Gastrocnemius medialis (tissue), 4 donors: ENCODE measurements at regions not wholly inside any gene's neighbourhood (a gene's known extent, or its start where the extent isn't known, plus 50 kb on each side); places are given as distances from the start of the nearest gene placed in this dataset.

ENCODE experiments used
- POLR2A ChIP-seq, 2 donors: fragments of 450-650 bp; IDR thresholded peaks; one replicate each; pipeline ENCODE4 v1.6.1; 2017; ENCODE audit warnings: antibody characterized with exemption in 2 of 2, mild to moderate bottlenecking in 2 of 2, moderate library complexity in 2 of 2
- TF ChIP-seq, protein P1 (sequence below), 5 experiments: fragments of 450-650 bp in 3 of 5; fragments of 200-600 bp in 2 of 5; sonication (generic) in 2 of 5; IDR thresholded peaks in 4 of 5; conservative IDR thresholded peaks in 1 of 5; 1 replicate in 4 of 5; 2 replicates in 1 of 5; pipeline ENCODE4 v1.5.1; 2016 to 2019; ENCODE audit warnings: antibody characterized with exemption in 5 of 5, mild to moderate bottlenecking in 3 of 5, moderate library complexity in 3 of 5

DNA sequence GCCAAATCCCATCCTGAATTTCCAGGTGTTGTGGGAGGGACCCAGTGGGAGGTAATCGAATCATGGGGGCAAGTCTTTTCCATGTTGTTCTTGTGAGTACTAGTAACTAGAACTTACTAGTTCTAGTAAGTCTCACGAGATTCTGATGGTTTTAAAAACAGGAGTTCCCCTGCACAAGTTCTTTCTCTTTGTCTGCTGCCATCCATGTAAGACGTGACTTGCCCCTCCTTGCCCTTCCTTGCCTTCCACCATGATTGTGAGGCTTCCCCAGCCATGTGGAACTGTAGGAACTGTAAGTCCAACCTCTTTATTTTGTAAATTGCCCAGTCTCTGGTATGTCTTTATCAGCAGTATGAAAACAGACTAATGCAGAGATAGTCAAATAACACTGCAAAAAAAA, 122.7 kb upstream of the BEND6 start:
- TF ChIP-seq, protein P1, sequence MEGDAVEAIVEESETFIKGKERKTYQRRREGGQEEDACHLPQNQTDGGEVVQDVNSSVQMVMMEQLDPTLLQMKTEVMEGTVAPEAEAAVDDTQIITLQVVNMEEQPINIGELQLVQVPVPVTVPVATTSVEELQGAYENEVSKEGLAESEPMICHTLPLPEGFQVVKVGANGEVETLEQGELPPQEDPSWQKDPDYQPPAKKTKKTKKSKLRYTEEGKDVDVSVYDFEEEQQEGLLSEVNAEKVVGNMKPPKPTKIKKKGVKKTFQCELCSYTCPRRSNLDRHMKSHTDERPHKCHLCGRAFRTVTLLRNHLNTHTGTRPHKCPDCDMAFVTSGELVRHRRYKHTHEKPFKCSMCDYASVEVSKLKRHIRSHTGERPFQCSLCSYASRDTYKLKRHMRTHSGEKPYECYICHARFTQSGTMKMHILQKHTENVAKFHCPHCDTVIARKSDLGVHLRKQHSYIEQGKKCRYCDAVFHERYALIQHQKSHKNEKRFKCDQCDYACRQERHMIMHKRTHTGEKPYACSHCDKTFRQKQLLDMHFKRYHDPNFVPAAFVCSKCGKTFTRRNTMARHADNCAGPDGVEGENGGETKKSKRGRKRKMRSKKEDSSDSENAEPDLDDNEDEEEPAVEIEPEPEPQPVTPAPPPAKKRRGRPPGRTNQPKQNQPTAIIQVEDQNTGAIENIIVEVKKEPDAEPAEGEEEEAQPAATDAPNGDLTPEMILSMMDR (IDR thresholded peaks at IDR 0.05 in 4 of 5, conservative IDR thresholded peaks at IDR 0.05 in 1 of 5): no peak
- no peak for TF ChIP-seq POLR2A (IDR thresholded peaks at IDR 0.05)
